Sigmoid colon (tissue), 6 donors: ENCODE measurements at regions not wholly inside any gene's neighbourhood (a gene's known extent, or its start where the extent isn't known, plus 50 kb on each side); places are given as distances from the start of the nearest gene placed in this dataset.

Experiments used
- DNase-seq: peaks from one replicate; pipeline ENCODE4 v3.0.0-alpha.2; 2019
- H3K27ac ChIP-seq, 4 donors: fragments of 200-600 bp; sonication (generic); one replicate each; pipeline ENCODE4 v1.5.1; 2016 to 2019; ENCODE audit warnings: mild to moderate bottlenecking in 1 of 4
- H3K27me3 ChIP-seq, 3 donors: fragments of 200-600 bp; sonication (generic); one replicate each; pipeline ENCODE4 v1.5.1; 2019; ENCODE audit warnings: mild to moderate bottlenecking in 1 of 3
- H3K36me3 ChIP-seq, 4 donors: fragments of 200-600 bp; sonication (generic); one replicate each; pipeline ENCODE4 v1.5.1; 2016 to 2019
- H3K4me1 ChIP-seq, 4 donors: fragments of 200-600 bp; sonication (generic); one replicate each; pipeline ENCODE4 v1.5.1; 2017 to 2019
- H3K4me3 ChIP-seq, 4 donors: fragments of 200-600 bp; sonication (generic); one replicate each; pipeline ENCODE4 v1.5.1; 2017 to 2019; ENCODE audit warnings: mild to moderate bottlenecking in 2 of 4, moderate library complexity in 1 of 4
- H3K9me3 ChIP-seq, 4 donors: fragments of 200-600 bp in 3 of 4; sonication (generic) in 3 of 4; one replicate each; pipeline versions ENCODE4 v1.5.1 to v1.6.1; 2013 to 2019
- EP300 ChIP-seq, 4 donors: sonication (generic); formaldehyde crosslinking; IDR thresholded peaks; one replicate each; pipeline ENCODE4 v1.6.1; 2017; ENCODE audit warnings: antibody characterized with exemption in 4 of 4
- POLR2A ChIP-seq, 2 donors: fragments of 450-650 bp; IDR thresholded peaks; one replicate each; pipeline ENCODE4 v1.6.1; 2016; ENCODE audit warnings: antibody characterized with exemption in 2 of 2, mild to moderate bottlenecking in 2 of 2, moderate library complexity in 2 of 2
- POLR2AphosphoS5 ChIP-seq, 4 donors: sonication (generic); formaldehyde crosslinking; IDR thresholded peaks; one replicate each; pipeline ENCODE4 v1.6.1; 2017; ENCODE audit warnings: antibody characterized with exemption in 4 of 4
- WGBS, 2 donors: extraction: QIAGEN DNeasy Blood & Tissue Kit; methylation state at CpG; one replicate each; pipeline ENCODE4 v1.1.7; 2013; 5-methylcytosine and 5-hydroxymethylcytosine counted together
- intact Hi-C: fragments of 100-400 bp; cut with DNase I; formaldehyde crosslinking; loops from one replicate; pipeline ENCODE4 v1.15.1; 2023
- TF ChIP-seq, protein P1 (sequence below), 4 experiments: fragments of 450-650 bp in 3 of 4; fragments of 200-600 bp in 1 of 4; IDR thresholded peaks; one replicate each; pipeline ENCODE4 v1.5.1; 2016 to 2019; ENCODE audit warnings: antibody characterized with exemption in 4 of 4, mild to moderate bottlenecking in 3 of 4, moderate library complexity in 2 of 4
- donor health status: healthy with polysubstance abuse.
- donor health status: healthy.

DNA sequence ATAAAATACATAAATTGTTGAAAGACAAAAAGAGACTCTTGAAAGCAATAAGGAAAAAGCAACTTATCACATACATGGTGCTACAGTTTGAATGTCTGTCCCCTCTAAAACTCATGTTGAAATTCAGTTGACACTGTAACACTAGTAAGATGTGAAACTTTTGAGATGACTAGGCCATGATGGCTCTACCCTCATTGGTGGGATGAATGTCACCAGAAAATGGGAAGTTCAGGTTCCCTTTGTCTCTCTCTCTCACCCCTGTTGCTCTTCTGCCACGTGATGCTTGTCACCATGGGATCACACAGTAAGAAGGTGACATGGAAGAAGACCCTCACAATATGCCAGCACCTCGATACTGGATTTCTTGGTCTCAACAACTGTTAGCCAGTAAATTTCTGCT, 50.3 kb upstream of the SPTLC1 start:
- Histone ChIP-seq H3K27ac (no peak overlapping the region), H3K36me3 (no peaks in the 10 kb centered on the region), H3K9me3 (peaks cover 0 to 5% (median 0%) of the 10 kb centered on the region in 4 donors), H3K27me3 (no peaks in the 10 kb centered on the region), H3K4me1 (no peaks in the 10 kb centered on the region), H3K4me3 (no peak overlapping the region)
- no peak for TF ChIP-seq POLR2A (IDR thresholded peaks at IDR 0.05)
- TF ChIP-seq, protein P1, sequence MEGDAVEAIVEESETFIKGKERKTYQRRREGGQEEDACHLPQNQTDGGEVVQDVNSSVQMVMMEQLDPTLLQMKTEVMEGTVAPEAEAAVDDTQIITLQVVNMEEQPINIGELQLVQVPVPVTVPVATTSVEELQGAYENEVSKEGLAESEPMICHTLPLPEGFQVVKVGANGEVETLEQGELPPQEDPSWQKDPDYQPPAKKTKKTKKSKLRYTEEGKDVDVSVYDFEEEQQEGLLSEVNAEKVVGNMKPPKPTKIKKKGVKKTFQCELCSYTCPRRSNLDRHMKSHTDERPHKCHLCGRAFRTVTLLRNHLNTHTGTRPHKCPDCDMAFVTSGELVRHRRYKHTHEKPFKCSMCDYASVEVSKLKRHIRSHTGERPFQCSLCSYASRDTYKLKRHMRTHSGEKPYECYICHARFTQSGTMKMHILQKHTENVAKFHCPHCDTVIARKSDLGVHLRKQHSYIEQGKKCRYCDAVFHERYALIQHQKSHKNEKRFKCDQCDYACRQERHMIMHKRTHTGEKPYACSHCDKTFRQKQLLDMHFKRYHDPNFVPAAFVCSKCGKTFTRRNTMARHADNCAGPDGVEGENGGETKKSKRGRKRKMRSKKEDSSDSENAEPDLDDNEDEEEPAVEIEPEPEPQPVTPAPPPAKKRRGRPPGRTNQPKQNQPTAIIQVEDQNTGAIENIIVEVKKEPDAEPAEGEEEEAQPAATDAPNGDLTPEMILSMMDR (IDR thresholded peaks at IDR 0.05) = no peak
- no peak for TF ChIP-seq EP300 (IDR thresholded peaks at IDR 0.05)
- TF ChIP-seq POLR2AphosphoS5 (IDR thresholded peaks at IDR 0.05) = no peak
- 70 to 73% methylated on average over 2 of the region's 2 CpGs for WGBS, 2 donors
- intact Hi-C loops = no loop called here
- DNase-seq = no peak
